Mesendoderm (in vitro differentiated cells): ENCODE measurements at regions not wholly inside any gene's neighbourhood (a gene's known extent, or its start where the extent isn't known, plus 50 kb on each side); places are given as distances from the start of the nearest gene placed in this dataset.

Experiments used
- DNase-seq: peaks from one replicate; pipeline ENCODE4 v3.0.0; 2013
- H2AK5ac ChIP-seq: 2 replicates; pipeline ENCODE4 v1.6.1; 2013; ENCODE audit warnings: low read length, inconsistent platforms
- H2BK120ac ChIP-seq: 2 replicates; pipeline ENCODE4 v1.6.1; 2013; ENCODE audit warnings: low read depth, mild to moderate bottlenecking, low read length, moderate library complexity, mixed read lengths
- H2BK15ac ChIP-seq: replicated peaks from 2 replicates; pipeline ENCODE4 v1.6.1; 2013; ENCODE audit warnings: low read depth, mild to moderate bottlenecking, moderate library complexity
- H2BK5ac ChIP-seq: 2 replicates; pipeline ENCODE4 v1.6.1; 2013; ENCODE audit warnings: low read length, inconsistent platforms
- H3K18ac ChIP-seq: 2 replicates; pipeline ENCODE4 v1.6.1; 2013; ENCODE audit warnings: mild to moderate bottlenecking, low read length, mixed read lengths
- H3K23ac ChIP-seq: one replicate; pipeline ENCODE4 v1.6.1; 2013; ENCODE audit warnings: low read length
- H3K27ac ChIP-seq: 2 replicates; pipeline ENCODE4 v1.5.1; 2013; ENCODE audit warnings: low read depth, mild to moderate bottlenecking, inconsistent platforms, low read length, moderate library complexity
- H3K27me3 ChIP-seq: 2 replicates; pipeline ENCODE4 v1.6.1; 2013; ENCODE audit warnings: low read length, control low read depth, mild to moderate bottlenecking, inconsistent platforms; ENCODE audit not compliant: insufficient read depth, poor library complexity
- H3K36me3 ChIP-seq: 2 replicates; pipeline ENCODE4 v1.6.1; 2013; ENCODE audit warnings: low read length, inconsistent platforms; ENCODE audit not compliant: control insufficient read depth, insufficient read depth
- H3K4ac ChIP-seq: one replicate; pipeline ENCODE4 v1.6.1; 2013; ENCODE audit warnings: low read depth, mild to moderate bottlenecking, low read length, moderate library complexity
- H3K4me1 ChIP-seq: 2 replicates; pipeline ENCODE4 v1.6.1; 2013; ENCODE audit warnings: low read depth, low read length, inconsistent platforms; ENCODE audit not compliant: control insufficient read depth
- H3K4me2 ChIP-seq: 2 replicates; pipeline ENCODE4 v1.6.1; 2013; ENCODE audit warnings: low read length
- H3K4me3 ChIP-seq: 2 replicates; pipeline ENCODE4 v1.5.1; 2013; ENCODE audit warnings: mild to moderate bottlenecking, low read length
- H3K56ac ChIP-seq: one replicate; pipeline ENCODE4 v1.6.1; 2013; ENCODE audit warnings: low read length
- H3K79me1 ChIP-seq: 2 replicates; pipeline ENCODE4 v1.6.1; 2013; ENCODE audit warnings: low read length, inconsistent platforms
- H3K79me2 ChIP-seq: 2 replicates; pipeline ENCODE4 v1.6.1; 2013; ENCODE audit warnings: mild to moderate bottlenecking, low read length; ENCODE audit not compliant: control insufficient read depth, insufficient read depth
- H3K9ac ChIP-seq: 2 replicates; pipeline ENCODE4 v1.6.1; 2013; ENCODE audit warnings: low read length, inconsistent platforms
- H4K5ac ChIP-seq: one replicate; pipeline ENCODE4 v1.6.1; 2013; ENCODE audit warnings: low read length
- H4K8ac ChIP-seq: one replicate; pipeline ENCODE4 v1.6.1; 2013; ENCODE audit warnings: low read depth, mild to moderate bottlenecking, control low read depth, low read length, moderate library complexity
- WGBS: extraction: QIAGEN DNeasy Blood & Tissue Kit; methylation state at CpG from one replicate; pipeline ENCODE4 v1.1.7; 2013; ENCODE audit warnings: low lambda C conversion rate, missing lambda C conversion rate; ENCODE audit not compliant: insufficient coverage; ENCODE audit errors: extremely low coverage; 5-methylcytosine and 5-hydroxymethylcytosine counted together

DNA sequence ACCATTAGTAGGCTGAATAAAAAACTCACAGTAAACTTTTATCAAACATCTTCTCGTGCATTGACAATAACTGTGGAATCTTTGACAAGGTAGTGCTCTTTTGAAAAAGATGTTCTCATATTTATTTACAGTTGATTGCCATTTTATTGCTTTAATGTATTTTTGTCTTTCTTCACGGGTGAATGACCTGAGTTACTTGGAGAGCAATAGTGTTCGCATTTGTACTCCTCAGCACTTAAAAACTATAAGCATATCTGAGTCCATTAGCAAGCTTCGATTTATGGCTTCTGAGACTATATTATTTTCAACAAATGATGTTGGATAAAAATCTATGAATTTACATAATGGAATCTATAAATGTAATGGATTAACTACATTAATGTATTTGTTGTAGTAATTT lies 1012.3 kb downstream of the CDH9 start:
- WGBS: no CpG with 5 or more reads among the region's 4 CpGs
- Histone ChIP-seq H3K27me3 (no peaks in the 10 kb centered on the region), H3K4me3 (no peak overlapping the region), H2BK15ac (no peak overlapping the region), H4K8ac (no peak overlapping the region), H3K36me3 (no peaks in the 10 kb centered on the region), H3K27ac (no peak overlapping the region), H3K4me2 (no peak overlapping the region), H3K4ac (no peak overlapping the region), H3K79me2 (no peaks in the 10 kb centered on the region), H3K9ac (no peak overlapping the region), H4K5ac (no peak overlapping the region), H2BK120ac (no peak overlapping the region), H3K23ac (no peak overlapping the region), H3K79me1 (no peaks in the 10 kb centered on the region), H3K56ac (no peak overlapping the region), H3K18ac (no peak overlapping the region), H2BK5ac (no peak overlapping the region), H2AK5ac (no peak overlapping the region), H3K4me1 (no peaks in the 10 kb centered on the region)
- no peak for DNase-seq

DNA sequence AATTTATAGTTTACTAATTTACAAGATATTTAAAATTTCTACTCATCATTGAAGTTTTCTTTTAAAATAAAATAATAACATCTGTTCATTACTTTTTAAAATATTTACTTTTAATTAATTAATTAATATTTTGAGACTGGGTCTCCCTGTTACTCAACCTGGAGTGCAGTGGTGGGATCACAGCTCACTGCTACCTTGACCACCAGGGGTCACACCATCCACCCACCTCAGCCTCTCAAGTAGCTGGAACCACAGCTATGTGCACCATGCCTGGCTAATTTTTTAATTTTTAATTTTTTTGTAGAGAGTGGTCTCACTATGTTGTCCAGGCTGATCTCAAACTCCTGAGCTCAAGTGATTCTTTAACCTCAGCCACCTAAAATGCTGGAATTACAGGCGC lies 1013.6 kb downstream of the CDH9 start:
- no peaks in the 10 kb centered on the region for H3K79me1 ChIP-seq
- H2AK5ac ChIP-seq: no peak overlapping the region
- no peaks in the 10 kb centered on the region for H3K36me3 ChIP-seq
- H2BK120ac ChIP-seq: no peak overlapping the region
- no peak overlapping the region for H3K27ac ChIP-seq
- H3K4me3 ChIP-seq: no peak overlapping the region
- H3K9ac ChIP-seq: no peak overlapping the region
- peak; percentile 42 for DNase-seq
- no peak overlapping the region for H3K4me2 ChIP-seq
- no peak overlapping the region for H3K56ac ChIP-seq
- H4K5ac ChIP-seq: no peak overlapping the region
- H3K4ac ChIP-seq: no peak overlapping the region
- no peaks in the 10 kb centered on the region for H3K4me1 ChIP-seq
- H3K27me3 ChIP-seq: no peaks in the 10 kb centered on the region
- H2BK5ac ChIP-seq: no peak overlapping the region
- H2BK15ac ChIP-seq: no peak overlapping the region
- no peak overlapping the region for H4K8ac ChIP-seq
- no peak overlapping the region for H3K18ac ChIP-seq
- H3K79me2 ChIP-seq: no peaks in the 10 kb centered on the region
- no CpG with 5 or more reads among the region's 1 CpG for WGBS
- no peak overlapping the region for H3K23ac ChIP-seq

DNA sequence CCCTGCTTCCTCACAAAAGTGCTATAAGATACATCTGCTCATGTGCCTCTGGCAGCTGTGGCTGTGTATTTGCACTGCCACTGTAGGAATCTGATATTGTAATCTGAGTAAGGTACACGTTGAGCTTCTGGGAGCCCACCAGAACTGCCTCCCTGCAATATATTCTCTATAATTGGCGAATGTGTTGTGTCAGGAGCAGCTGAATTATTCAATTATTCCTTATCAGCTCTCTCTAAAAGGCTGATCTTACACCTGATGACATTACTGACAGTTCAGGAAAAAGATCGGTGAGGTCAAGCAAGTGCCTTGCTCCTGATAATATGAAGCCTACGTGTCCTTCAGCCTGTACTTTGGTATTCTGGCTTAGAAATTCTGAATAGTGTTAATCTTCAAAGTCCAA lies 1015.0 kb downstream of the CDH9 start:
- no peak overlapping the region for H3K23ac ChIP-seq
- no CpG with 5 or more reads among the region's 4 CpGs for WGBS
- H3K9ac ChIP-seq: no peak overlapping the region
- no peaks in the 10 kb centered on the region for H3K79me1 ChIP-seq
- no peak for DNase-seq
- no peak overlapping the region for H3K27ac ChIP-seq
- no peak overlapping the region for H2BK15ac ChIP-seq
- H3K18ac ChIP-seq: no peak overlapping the region
- no peak overlapping the region for H3K56ac ChIP-seq
- H2BK120ac ChIP-seq: no peak overlapping the region
- H3K27me3 ChIP-seq: no peaks in the 10 kb centered on the region
- H4K8ac ChIP-seq: no peak overlapping the region
- no peaks in the 10 kb centered on the region for H3K4me1 ChIP-seq
- H2AK5ac ChIP-seq: no peak overlapping the region
- no peaks in the 10 kb centered on the region for H3K79me2 ChIP-seq
- H3K36me3 ChIP-seq: no peaks in the 10 kb centered on the region
- no peak overlapping the region for H2BK5ac ChIP-seq
- no peak overlapping the region for H3K4me3 ChIP-seq
- no peak overlapping the region for H3K4me2 ChIP-seq
- H4K5ac ChIP-seq: no peak overlapping the region
- H3K4ac ChIP-seq: no peak overlapping the region

DNA sequence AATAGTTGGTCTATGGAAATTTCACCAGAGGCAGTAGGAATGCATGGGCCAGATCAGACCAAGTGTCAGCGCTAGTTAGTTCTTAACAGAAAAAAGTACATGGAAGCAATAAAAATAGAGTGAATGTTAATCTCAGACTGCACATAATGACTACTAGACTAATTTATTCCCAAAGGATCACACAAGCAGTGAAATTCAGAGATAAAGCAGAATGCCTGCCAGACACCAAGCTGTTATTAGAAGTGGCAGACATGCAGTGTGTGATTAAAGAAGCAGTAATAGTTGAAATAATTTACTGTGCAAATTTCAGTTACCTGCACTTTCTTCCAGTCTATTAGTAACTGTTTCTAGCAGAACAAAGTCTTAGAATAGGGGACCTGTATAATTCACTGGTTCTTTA lies 1024.2 kb downstream of the CDH9 start:
- Histone ChIP-seq H3K79me2 (no peaks in the 10 kb centered on the region), H3K4ac (no peak overlapping the region), H3K36me3 (no peaks in the 10 kb centered on the region), H3K23ac (no peak overlapping the region), H3K4me1 (no peaks in the 10 kb centered on the region), H2BK120ac (no peak overlapping the region), H3K27me3 (no peaks in the 10 kb centered on the region), H2AK5ac (no peak overlapping the region), H3K79me1 (no peaks in the 10 kb centered on the region), H3K9ac (no peak overlapping the region), H3K4me3 (no peak overlapping the region), H4K5ac (no peak overlapping the region), H3K56ac (no peak overlapping the region), H3K4me2 (no peak overlapping the region), H2BK15ac (no peak overlapping the region), H3K18ac (no peak overlapping the region), H3K27ac (no peak overlapping the region), H4K8ac (no peak overlapping the region), H2BK5ac (no peak overlapping the region)
- no peak for DNase-seq
- WGBS: no CpG with 5 or more reads among the region's 1 CpG

DNA sequence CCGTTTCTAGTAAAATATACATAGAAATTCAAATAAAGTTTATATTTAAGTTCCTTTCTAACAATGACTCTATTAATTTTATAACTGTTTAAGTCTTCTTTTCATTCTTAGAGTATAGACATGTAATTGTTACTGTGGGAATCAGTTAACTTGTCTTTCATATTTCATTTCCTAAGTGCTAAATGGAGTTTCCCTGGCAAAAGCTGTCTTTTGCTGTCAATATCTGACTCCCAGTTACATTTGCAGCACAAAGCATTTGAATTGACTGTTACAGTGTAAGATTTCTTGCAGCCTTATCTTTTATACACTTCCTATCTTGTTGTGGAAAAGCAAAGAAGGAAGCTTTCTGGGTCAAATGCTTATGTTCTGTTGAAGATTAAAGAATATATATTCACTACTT lies 1026.3 kb downstream of the CDH9 start:
- H4K5ac ChIP-seq: no peak overlapping the region
- H3K4me3 ChIP-seq: no peak overlapping the region
- H2AK5ac ChIP-seq: no peak overlapping the region
- no CpG with 5 or more reads among the region's 1 CpG for WGBS
- H3K18ac ChIP-seq: no peak overlapping the region
- no peaks in the 10 kb centered on the region for H3K36me3 ChIP-seq
- H3K79me2 ChIP-seq: no peaks in the 10 kb centered on the region
- H2BK15ac ChIP-seq: no peak overlapping the region
- H3K56ac ChIP-seq: no peak overlapping the region
- H3K4me1 ChIP-seq: no peaks in the 10 kb centered on the region
- H3K27me3 ChIP-seq: no peaks in the 10 kb centered on the region
- H3K27ac ChIP-seq: no peak overlapping the region
- H3K4me2 ChIP-seq: no peak overlapping the region
- H4K8ac ChIP-seq: no peak overlapping the region
- no peak overlapping the region for H2BK120ac ChIP-seq
- H2BK5ac ChIP-seq: no peak overlapping the region
- H3K79me1 ChIP-seq: no peaks in the 10 kb centered on the region
- no peak overlapping the region for H3K9ac ChIP-seq
- no peak for DNase-seq
- H3K23ac ChIP-seq: no peak overlapping the region
- no peak overlapping the region for H3K4ac ChIP-seq

DNA sequence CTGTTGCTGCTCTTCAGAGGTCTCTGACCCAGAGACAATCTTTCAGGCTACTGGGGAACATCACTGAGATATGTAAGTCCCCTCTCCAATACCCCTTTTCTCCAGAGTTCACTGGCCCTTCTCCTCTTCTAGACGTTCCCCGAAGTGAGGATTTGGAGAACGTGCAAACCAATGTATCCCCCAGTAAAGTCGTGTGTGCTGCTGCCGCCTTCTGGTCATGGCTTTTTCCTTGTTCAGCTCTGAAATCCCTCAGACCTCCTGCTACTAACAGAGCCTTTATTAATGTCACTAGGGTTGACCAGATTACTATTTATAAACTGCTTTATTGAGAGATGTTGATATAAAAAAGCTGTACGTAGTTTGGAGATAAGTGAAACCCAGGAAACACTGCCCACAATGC lies 1028.6 kb downstream of the CDH9 start:
- Histone ChIP-seq H3K23ac (no peak overlapping the region), H3K4me1 (no peaks in the 10 kb centered on the region), H3K9ac (no peak overlapping the region), H3K36me3 (no peaks in the 10 kb centered on the region), H3K27me3 (no peaks in the 10 kb centered on the region), H3K79me1 (no peaks in the 10 kb centered on the region), H4K8ac (no peak overlapping the region), H3K4me2 (no peak overlapping the region), H2BK15ac (no peak overlapping the region), H3K18ac (no peak overlapping the region), H2AK5ac (no peak overlapping the region), H3K56ac (no peak overlapping the region), H3K27ac (no peak overlapping the region), H3K4ac (no peak overlapping the region), H2BK5ac (no peak overlapping the region), H2BK120ac (no peak overlapping the region), H3K79me2 (no peaks in the 10 kb centered on the region), H3K4me3 (no peak overlapping the region), H4K5ac (no peak overlapping the region)
- DNase-seq: peak; percentile 74
- WGBS: no CpG with 5 or more reads among the region's 6 CpGs
